HepG2 (cell line): ENCODE measurements at regions not wholly inside any gene's neighbourhood (a gene's known extent, or its start where the extent isn't known, plus 50 kb on each side); places are given as distances from the start of the nearest gene placed in this dataset.
A peak's percentile ranks its signal among the peaks of the same experiment; 100 is the strongest.

ENCODE experiments used
- ATAC-seq: fragments of 200-7000 bp; cut with Tn5 transposase; 3 replicates; pipeline ENCODE4 v1.9.1; 2020; ENCODE audit warnings: mild to moderate bottlenecking, moderate library complexity
- BruUV-seq: library from RNA; stranded (reverse); fragments of 400-500 nt; replicated peaks from 2 replicates; lab custom pipeline; 2021; lab: Mats Ljungman, UMichigan
- CTCF ChIA-PET: fragments of 300-600 bp; formaldehyde crosslinking; extraction: SDS; loops from one replicate; lab custom pipeline; 2021; ENCODE audit warnings: low total read pairs, inconsistent platforms, low intra/inter-chr PET ratio; lab: Yijun Ruan, JAX
- POLR2A ChIA-PET: fragments of 350-600 bp; sonication (Branson Sonifier 250); formaldehyde crosslinking; loops from one replicate; lab custom pipeline; 2020; ENCODE audit warnings: antibody characterized with exemption, inconsistent platforms; lab: Yijun Ruan, JAX
- DNase-seq: peaks from one replicate; pipeline ENCODE4 v3.0.0-alpha.2; 2015; ENCODE audit warnings: low spot score
- FAIRE-seq: peaks from 3 replicates; lab custom pipeline; 2011; peaks lifted over from hg19 to GRCh38; lab: Jason Lieb, UNC
- H2AFZ ChIP-seq: one replicate; pipeline ENCODE4 v1.6.1; 2011; ENCODE audit warnings: low read length, inconsistent platforms
- H3K27ac ChIP-seq: fragments of 300-600 bp; 3 replicates; pipeline ENCODE4 v1.8.0; 2011; ENCODE audit warnings: mixed run types, mild to moderate bottlenecking, mixed read lengths, low read length, inconsistent platforms; ENCODE audit not compliant: insufficient read depth; ENCODE audit errors: extremely low read length
- H3K27me3 ChIP-seq, 2 experiments: fragments of 200-600 bp in 1 of 2; 2 replicates in 1 of 2; 3 replicates in 1 of 2; pipeline versions ENCODE4 v1.6.0 to v1.8.0; 2011; ENCODE audit warnings: low read length in 2 of 2, mild to moderate bottlenecking in 2 of 2, moderate library complexity in 2 of 2, inconsistent platforms in 1 of 2; ENCODE audit not compliant: insufficient read depth in 2 of 2, control insufficient read depth in 1 of 2
- H3K36me3 ChIP-seq, 2 experiments: fragments of 200-600 bp in 1 of 2; replicated peaks in 1 of 2; 2 replicates in 1 of 2; 3 replicates in 1 of 2; pipeline versions ENCODE4 v1.5.1 to v1.8.0; 2011; ENCODE audit warnings: low read length in 2 of 2, inconsistent platforms in 1 of 2; ENCODE audit not compliant: insufficient read depth in 2 of 2, control insufficient read depth in 1 of 2
- H3K4me1 ChIP-seq: 2 replicates; pipeline ENCODE4 v1.5.1; 2012; ENCODE audit warnings: low read length, inconsistent platforms; ENCODE audit not compliant: insufficient read depth
- H3K4me2 ChIP-seq: 2 replicates; pipeline ENCODE4 v1.6.0; 2011; ENCODE audit warnings: low read depth, low read length, inconsistent platforms
- H3K4me3 ChIP-seq, 3 experiments: fragments of 200-600 bp in 1 of 3; sonication (generic), shearing (Covaris generic) in 1 of 3; replicated peaks in 1 of 3; 2 replicates each; pipeline ENCODE4 v1.5.1; 2011 to 2016; ENCODE audit warnings: low read length in 3 of 3, inconsistent platforms in 2 of 3, low read depth in 2 of 3, mild to moderate bottlenecking in 2 of 3, control low read depth in 1 of 3, mixed read lengths in 1 of 3; ENCODE audit not compliant: insufficient read depth in 1 of 3
- H3K79me2 ChIP-seq: one replicate; pipeline ENCODE4 v1.6.1; 2011; ENCODE audit warnings: low read length, inconsistent platforms; ENCODE audit not compliant: insufficient read depth
- H3K9ac ChIP-seq: 2 replicates; pipeline ENCODE4 v1.6.0; 2011; ENCODE audit warnings: mild to moderate bottlenecking, low read depth, low read length, inconsistent platforms; ENCODE audit not compliant: insufficient read depth
- H3K9me3 ChIP-seq: 2 replicates; pipeline ENCODE4 v1.5.1; 2012; ENCODE audit warnings: mild to moderate bottlenecking, low read length
- H4K20me1 ChIP-seq: 2 replicates; pipeline ENCODE4 v1.6.0; 2011; ENCODE audit warnings: inconsistent platforms, mild to moderate bottlenecking, low read length, moderate library complexity; ENCODE audit not compliant: insufficient read depth
- HIC2 ChIP-seq: sonication (generic); formaldehyde crosslinking; IDR thresholded peaks from 2 replicates; pipeline ENCODE4 v1.9.0; 2022; ENCODE audit warnings: low read depth, missing genetic modification reagents
- PHF20 ChIP-seq: sonication (generic); formaldehyde crosslinking; IDR thresholded peaks from 2 replicates; pipeline ENCODE4 v1.5.0; 2020; ENCODE audit warnings: mild to moderate bottlenecking, missing genetic modification reagents
- PRPF4 ChIP-seq: fragments of 200-400 bp; formaldehyde crosslinking; IDR thresholded peaks from 2 replicates; pipeline ENCODE4 v1.6.1; 2016; ENCODE audit warnings: low read length, low read depth; ENCODE audit not compliant: poor library complexity, severe bottlenecking
- REST ChIP-seq, 2 experiments: IDR thresholded peaks; 2 replicates each; pipeline ENCODE4 v1.6.1; 2011 to 2012; ENCODE audit warnings: low read length in 2 of 2, borderline replicate concordance in 1 of 2, low read depth in 1 of 2, mild to moderate bottlenecking in 1 of 2, moderate library complexity in 1 of 2
- ZNF382 ChIP-seq: sonication (generic); formaldehyde crosslinking; IDR thresholded peaks from 2 replicates; pipeline ENCODE4 v1.5.0; 2020; ENCODE audit warnings: missing genetic modification reagents, mild to moderate bottlenecking, borderline replicate concordance
- WGBS: methylation state at CpG from one replicate; pipeline ENCODE4 v1.1.6; 2017; ENCODE audit warnings: low lambda C conversion rate; 5-methylcytosine and 5-hydroxymethylcytosine counted together
- in situ Hi-C: cut with HindIII; loops from 2 replicates; pipeline ENCODE4 v1.10.0; 2017; ENCODE audit warnings: low pct_unique_long_range_greater_than_20kb; ENCODE audit not compliant: extremely low pct_ligation_motif_present
- intact Hi-C: fragments of 100-400 bp; cut with micrococcal nuclease; formaldehyde crosslinking; loops from one replicate; pipeline ENCODE4 v1.10.0; 2022; ENCODE audit not compliant: unreplicated experiment
- TF ChIP-seq, protein P1 (sequence below), 2 experiments: fragments of 450-650 bp in 1 of 2; sonication (generic) in 1 of 2; formaldehyde crosslinking; IDR thresholded peaks; 2 replicates each; pipeline versions ENCODE4 v1.5.0 to v1.8.0; 2020 to 2022; ENCODE audit warnings: mild to moderate bottlenecking in 1 of 2, missing genetic modification reagents in 1 of 2
- TF ChIP-seq, protein P2 (sequence below): sonication (generic); formaldehyde crosslinking; IDR thresholded peaks from 2 replicates; pipeline ENCODE4 v1.5.0; 2020; ENCODE audit warnings: missing genetic modification reagents, mild to moderate bottlenecking, borderline replicate concordance

- DNase-seq: no peak
- no TSS peak for BruUV-seq
- Histone ChIP-seq H3K4me3 (no peak overlapping the region), H4K20me1 (no peaks in the 10 kb centered on the region), H2AFZ (no peak overlapping the region), H3K4me2 (no peak overlapping the region), H3K4me1 (no peaks in the 10 kb centered on the region), H3K9me3 (no peaks in the 10 kb centered on the region), H3K27ac (no peak overlapping the region), H3K27me3 (no peaks in the 10 kb centered on the region), H3K9ac (no peak overlapping the region), H3K79me2 (no peaks in the 10 kb centered on the region), H3K36me3 (no peaks in the 10 kb centered on the region)
- no peak for ATAC-seq
- FAIRE-seq: no peak
- intact Hi-C loops: no loop called here
- 22% methylated on average over 7 of the region's 7 CpGs for WGBS
- in situ Hi-C loops: no loop called here
- TF ChIP-seq, protein P1, sequence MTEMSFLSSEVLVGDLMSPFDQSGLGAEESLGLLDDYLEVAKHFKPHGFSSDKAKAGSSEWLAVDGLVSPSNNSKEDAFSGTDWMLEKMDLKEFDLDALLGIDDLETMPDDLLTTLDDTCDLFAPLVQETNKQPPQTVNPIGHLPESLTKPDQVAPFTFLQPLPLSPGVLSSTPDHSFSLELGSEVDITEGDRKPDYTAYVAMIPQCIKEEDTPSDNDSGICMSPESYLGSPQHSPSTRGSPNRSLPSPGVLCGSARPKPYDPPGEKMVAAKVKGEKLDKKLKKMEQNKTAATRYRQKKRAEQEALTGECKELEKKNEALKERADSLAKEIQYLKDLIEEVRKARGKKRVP (CRISPR knock-in tag; IDR thresholded peaks at IDR 0.05): 0 out of 4 replicates have a peak, but pooled peaks of 1 of the 2 experiments have one; percentile 44
- TF ChIP-seq PRPF4: no peak
- TF ChIP-seq, all 625 proteins: peak for 1
- ChIA-PET POLR2A (no interaction called here), CTCF (no interaction called here)
Measured at GRCh38 chr2:164009756-164010337, 274.0 kb upstream of the FIGN start.

- ATAC-seq (peak; percentile 35; the same call in 1 of the 3 replicates), FAIRE-seq (no peak), DNase-seq (no peak)
- Histone ChIP-seq H4K20me1 (no peaks in the 10 kb centered on the region), H3K27ac (no peak overlapping the region), H3K4me1 (no peaks in the 10 kb centered on the region), H3K79me2 (no peaks in the 10 kb centered on the region), H3K27me3 (no peaks in the 10 kb centered on the region), H3K9me3 (no peaks in the 10 kb centered on the region), H2AFZ (no peak overlapping the region), H3K4me2 (no peak overlapping the region), H3K36me3 (no peaks in the 10 kb centered on the region), H3K4me3 (no peak overlapping the region), H3K9ac (no peak overlapping the region)
- WGBS: 19% methylated on average over 4 of the region's 4 CpGs
- no TSS peak for BruUV-seq
- in situ Hi-C loops (no loop called here), intact Hi-C loops (no loop called here)
- ChIA-PET CTCF (no interaction called here), POLR2A (no interaction called here)
- TF ChIP-seq PHF20 (CRISPR knock-in tag) (no peak), REST (IDR thresholded peaks at IDR 0.05; ENCODE audit: borderline replicate concordance in 1 of 2, low read depth in 1 of 2, low read length in 2 of 2) (peak in 1 of 2 experiments; percentile 40; a peak in 1 of 4 replicates), HIC2 (CRISPR knock-in tag) (no peak), ZNF382 (no peak)
- TF ChIP-seq, protein P2, sequence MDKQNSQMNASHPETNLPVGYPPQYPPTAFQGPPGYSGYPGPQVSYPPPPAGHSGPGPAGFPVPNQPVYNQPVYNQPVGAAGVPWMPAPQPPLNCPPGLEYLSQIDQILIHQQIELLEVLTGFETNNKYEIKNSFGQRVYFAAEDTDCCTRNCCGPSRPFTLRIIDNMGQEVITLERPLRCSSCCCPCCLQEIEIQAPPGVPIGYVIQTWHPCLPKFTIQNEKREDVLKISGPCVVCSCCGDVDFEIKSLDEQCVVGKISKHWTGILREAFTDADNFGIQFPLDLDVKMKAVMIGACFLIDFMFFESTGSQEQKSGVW: no peak
Measured at GRCh38 chr2:164008752-164009151, 272.9 kb upstream of the FIGN start.
